ENCODE measurements at regions not wholly inside any gene's neighbourhood (a gene's known extent, or its start where the extent isn't known, plus 50 kb on each side); places are given as distances from the start of the nearest gene placed in this dataset.

DNA sequence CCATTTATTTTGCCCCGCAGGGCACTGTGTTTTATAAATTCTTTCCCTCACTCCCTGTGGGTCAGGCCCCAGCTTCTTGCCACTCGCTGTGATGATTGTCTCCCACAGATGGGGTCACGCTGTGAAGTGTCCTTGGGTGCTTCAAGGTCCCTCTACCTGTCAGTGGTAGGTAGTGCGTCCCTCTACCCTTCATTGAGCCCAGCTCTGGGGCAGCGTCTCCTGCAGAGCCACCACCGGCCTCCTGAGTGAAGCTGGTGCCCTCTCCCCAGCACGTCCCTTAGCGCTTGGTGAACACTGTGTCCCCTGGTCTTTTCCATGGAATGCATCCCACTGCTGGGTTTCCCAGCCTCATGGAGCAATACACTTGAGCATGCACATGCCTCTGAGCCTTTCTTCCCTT lies 108.2 kb downstream of the NRN1 start:
- no peak overlapping the region for H3K27ac ChIP-seq
- no peak overlapping the region for H3K4me3 ChIP-seq
- DNase-seq (ENCODE audit: low spot score): no peak
- TF ChIP-seq, protein P1, sequence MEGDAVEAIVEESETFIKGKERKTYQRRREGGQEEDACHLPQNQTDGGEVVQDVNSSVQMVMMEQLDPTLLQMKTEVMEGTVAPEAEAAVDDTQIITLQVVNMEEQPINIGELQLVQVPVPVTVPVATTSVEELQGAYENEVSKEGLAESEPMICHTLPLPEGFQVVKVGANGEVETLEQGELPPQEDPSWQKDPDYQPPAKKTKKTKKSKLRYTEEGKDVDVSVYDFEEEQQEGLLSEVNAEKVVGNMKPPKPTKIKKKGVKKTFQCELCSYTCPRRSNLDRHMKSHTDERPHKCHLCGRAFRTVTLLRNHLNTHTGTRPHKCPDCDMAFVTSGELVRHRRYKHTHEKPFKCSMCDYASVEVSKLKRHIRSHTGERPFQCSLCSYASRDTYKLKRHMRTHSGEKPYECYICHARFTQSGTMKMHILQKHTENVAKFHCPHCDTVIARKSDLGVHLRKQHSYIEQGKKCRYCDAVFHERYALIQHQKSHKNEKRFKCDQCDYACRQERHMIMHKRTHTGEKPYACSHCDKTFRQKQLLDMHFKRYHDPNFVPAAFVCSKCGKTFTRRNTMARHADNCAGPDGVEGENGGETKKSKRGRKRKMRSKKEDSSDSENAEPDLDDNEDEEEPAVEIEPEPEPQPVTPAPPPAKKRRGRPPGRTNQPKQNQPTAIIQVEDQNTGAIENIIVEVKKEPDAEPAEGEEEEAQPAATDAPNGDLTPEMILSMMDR (IDR thresholded peaks at IDR 0.05): no peak

- DNase-seq (ENCODE audit: low spot score): no peak
- TF ChIP-seq, protein P1 (IDR thresholded peaks at IDR 0.05): no peak
- H3K27ac ChIP-seq: no peak overlapping the region
- H3K4me3 ChIP-seq: no peak overlapping the region
These were observed 108.6 kb downstream of the NRN1 start for GRCh38 chr6:5898102-5898501.

DNA sequence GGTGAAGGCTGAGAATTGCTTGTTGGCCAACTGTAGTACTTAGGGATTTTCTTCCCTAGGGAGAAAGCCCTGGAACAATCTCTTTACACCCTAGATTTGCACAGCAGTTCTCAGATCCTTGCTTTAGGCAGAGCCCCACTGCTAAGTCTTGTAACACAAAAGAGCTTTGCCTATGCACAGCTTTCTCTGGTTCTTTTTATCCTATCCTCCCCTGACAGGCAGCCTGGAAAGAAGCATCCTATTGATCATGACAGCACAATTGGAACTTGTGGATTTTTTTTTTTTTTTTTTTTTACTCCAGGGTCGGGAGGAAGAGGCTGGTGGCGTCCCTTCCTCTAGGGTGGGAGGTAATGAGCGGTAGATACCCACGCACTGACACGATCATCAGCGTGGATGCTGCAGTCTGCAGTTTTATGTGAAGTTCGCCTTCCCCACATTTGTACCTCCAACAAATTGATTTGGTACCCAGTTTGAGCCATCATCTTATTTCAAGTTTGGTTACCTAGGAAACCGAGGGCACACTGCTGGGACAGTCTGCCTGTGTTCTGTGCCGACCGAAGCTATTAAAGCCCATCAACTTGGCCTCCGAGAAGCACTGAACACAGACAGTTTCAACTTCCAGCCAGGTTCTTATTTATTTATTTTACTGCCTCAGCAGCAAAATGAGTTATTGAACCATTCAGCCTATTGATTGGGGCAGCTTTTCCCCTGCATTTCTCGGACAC lies 110.1 kb downstream of the NRN1 start:
- no peak overlapping the region for H3K27ac ChIP-seq
- TF ChIP-seq, protein P1 (IDR thresholded peaks at IDR 0.05): no peak
- H3K4me3 ChIP-seq: no peak overlapping the region
- DNase-seq (ENCODE audit: low spot score): no peak

DNA sequence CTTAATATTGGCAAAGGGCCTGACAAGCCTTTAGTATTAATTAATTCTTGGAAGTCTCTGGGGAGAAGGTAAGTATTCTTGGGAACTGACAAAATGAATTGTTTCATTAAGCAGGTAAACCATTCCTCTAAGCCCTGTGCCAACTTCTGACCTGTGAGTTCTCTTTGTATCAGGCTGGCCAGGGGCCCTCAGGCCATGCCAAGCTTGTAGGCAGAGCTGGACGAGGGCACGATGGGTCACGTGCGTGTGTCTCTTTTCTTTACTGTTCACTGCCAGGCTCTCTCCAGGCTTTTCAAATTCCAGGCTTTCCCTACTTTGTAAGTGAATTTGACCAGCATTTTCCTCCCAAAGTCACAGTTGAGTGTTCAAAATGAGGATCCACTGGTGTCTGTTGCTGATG lies 112.4 kb downstream of the NRN1 start:
- DNase-seq (ENCODE audit: low spot score): no peak
- TF ChIP-seq, protein P1 (IDR thresholded peaks at IDR 0.05): no peak
- no peak overlapping the region for H3K27ac ChIP-seq
- H3K4me3 ChIP-seq: no peak overlapping the region

GRCh38 chr6:5893295-5893694 lies 113.4 kb downstream of the NRN1 start:
- TF ChIP-seq, protein P1 (IDR thresholded peaks at IDR 0.05): no peak
- no peak for DNase-seq (ENCODE audit: low spot score)
- no peak overlapping the region for H3K4me3 ChIP-seq
- H3K27ac ChIP-seq: no peak overlapping the region

DNA sequence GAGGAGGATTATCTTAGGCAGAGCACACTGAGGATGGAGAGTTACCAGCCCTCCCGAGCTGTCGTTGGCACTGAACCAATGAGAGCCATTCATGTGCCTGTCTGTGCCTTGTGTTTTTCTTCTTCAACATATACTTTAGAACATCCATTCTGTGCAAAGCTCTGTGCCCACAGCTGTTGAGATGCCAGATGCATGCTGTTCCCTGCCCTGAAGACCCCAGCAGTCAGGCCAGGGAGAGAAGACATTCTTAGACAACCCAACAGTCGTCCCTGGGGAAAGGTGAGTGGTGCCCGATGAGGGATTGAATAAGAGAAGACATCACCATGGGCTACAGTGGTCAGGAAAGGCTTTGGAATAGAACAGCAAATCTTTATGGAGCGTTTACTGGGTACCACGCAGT lies 114.1 kb downstream of the NRN1 start:
- peak overlapping the region; percentile 34 for H3K4me3 ChIP-seq
- no peak for DNase-seq (ENCODE audit: low spot score)
- no peak overlapping the region for H3K27ac ChIP-seq
- TF ChIP-seq, protein P1 (IDR thresholded peaks at IDR 0.05): no peak

DNA sequence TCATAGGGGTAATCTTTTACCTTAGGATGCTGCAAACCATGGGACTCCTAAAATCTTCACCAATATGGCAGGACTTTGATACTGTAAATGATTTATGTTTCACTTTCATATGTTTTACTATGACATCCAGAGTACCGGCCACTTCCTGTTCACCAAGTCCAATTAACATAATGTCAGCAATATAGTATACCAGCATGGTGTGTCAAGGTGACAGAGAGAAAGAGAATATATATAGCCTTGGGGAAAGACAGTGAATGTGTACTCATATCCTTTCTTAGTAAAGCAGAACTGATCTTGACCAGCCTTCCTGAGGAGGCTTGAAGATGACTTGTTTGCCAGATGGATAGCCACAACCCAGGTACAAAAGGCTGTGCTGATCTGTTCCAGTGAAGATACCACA lies 127.9 kb downstream of the NRN1 start:
- H3K27ac ChIP-seq: no peak overlapping the region
- DNase-seq (ENCODE audit: low spot score): no peak
- H3K4me3 ChIP-seq: no peak overlapping the region
- TF ChIP-seq, protein P1 (IDR thresholded peaks at IDR 0.05): no peak
